GM23338 (cell line): ENCODE measurements at regions not wholly inside any gene's neighbourhood (a gene's known extent, or its start where the extent isn't known, plus 50 kb on each side); places are given as distances from the start of the nearest gene placed in this dataset.

Source experiments
- CREB1 ChIP-seq: fragments of 250-450 bp; sonication (Bioruptor Pico); IDR thresholded peaks from 2 replicates; pipeline ENCODE4 v1.5.0; 2020; ENCODE audit warnings: low read depth, mild to moderate bottlenecking, moderate library complexity
- CTCF ChIP-seq, 2 experiments: fragments of 200-600 bp in 1 of 2; sonication (generic) in 1 of 2; conservative IDR thresholded peaks; 2 replicates each; pipeline versions ENCODE4 v1.5.1 to v1.6.1; 2016 to 2017; ENCODE audit warnings: antibody characterized with exemption in 2 of 2, low read depth in 2 of 2, mild to moderate bottlenecking in 2 of 2, moderate library complexity in 1 of 2
- ETS1 ChIP-seq: IDR thresholded peaks from 2 replicates; pipeline ENCODE4 v1.6.1; 2016; ENCODE audit warnings: antibody characterized with exemption
- EZH2 ChIP-seq: fragments of 200-600 bp; sonication (generic); IDR thresholded peaks from one replicate; pipeline ENCODE4 v1.8.0; 2017; ENCODE audit warnings: antibody characterized with exemption, mild to moderate bottlenecking, low read depth; ENCODE audit not compliant: unreplicated experiment
- EZH2phosphoT487 ChIP-seq: fragments of 200-600 bp; sonication (generic); IDR thresholded peaks from one replicate; pipeline ENCODE4 v1.8.1; 2018; ENCODE audit warnings: antibody characterized with exemption; ENCODE audit not compliant: unreplicated experiment
- JUNB ChIP-seq: IDR thresholded peaks from one replicate; pipeline ENCODE4 v1.6.1; 2016; ENCODE audit warnings: antibody characterized with exemption; ENCODE audit not compliant: unreplicated experiment
- POLR2AphosphoS5 ChIP-seq: IDR thresholded peaks from 2 replicates; pipeline ENCODE4 v1.6.1; 2016; ENCODE audit warnings: antibody characterized with exemption, low read depth
- REST ChIP-seq: IDR thresholded peaks from one replicate; pipeline ENCODE4 v1.6.1; 2018; ENCODE audit warnings: antibody characterized with exemption; ENCODE audit not compliant: unreplicated experiment
- ZNF114 ChIP-seq: fragments of 250-450 bp; sonication (Bioruptor Pico); IDR thresholded peaks from 2 replicates; pipeline ENCODE4 v1.5.0; 2020; ENCODE audit warnings: mild to moderate bottlenecking, moderate library complexity

GRCh38 chr4:138522366-138522765, 280.2 kb upstream of the SLC7A11 start:
- TF ChIP-seq EZH2phosphoT487, result no peak
- peak; percentile 60 to 75 for TF ChIP-seq CTCF (conservative IDR thresholded peaks at IDR 0.05; ENCODE audit: low read depth in 2 of 2)
- no peak for TF ChIP-seq REST
- TF ChIP-seq EZH2, result no peak
- TF ChIP-seq POLR2AphosphoS5, result no peak
- no peak for TF ChIP-seq CREB1 (CRISPR knock-in tag)
- TF ChIP-seq ETS1, result no peak
- TF ChIP-seq ZNF114 (CRISPR knock-in tag), result no peak
- no peak for TF ChIP-seq JUNB
